ENCODE measurements at regions not wholly inside any gene's neighbourhood (a gene's known extent, or its start where the extent isn't known, plus 50 kb on each side); places are given as distances from the start of the nearest gene placed in this dataset.
"Not testable (repeated sequence)": the region's sequence is repeated elsewhere in the genome, so short reads cannot be mapped to it uniquely, and the experiment has no call there.

GRCh38 chr10:9301554-9301953 is 1247.1 kb downstream of the GATA3 start:
- DNase-seq (ENCODE audit: low read depth in 2 of 3, low spot score in 1 of 3) = no peak

- DNase-seq (ENCODE audit: low read depth in 2 of 3, low spot score in 1 of 3) = peak in 1 of 3 donors; percentile 50
Observed at GRCh38 chr10:9302140-9302746, 1247.8 kb downstream of the GATA3 start.

GRCh38 chr10:9305018-9305655 is 1250.6 kb downstream of the GATA3 start:
- no peak for DNase-seq (ENCODE audit: low read depth in 2 of 3, low spot score in 1 of 3)

GRCh38 chr10:9311702-9312499 is 1257.4 kb downstream of the GATA3 start:
- DNase-seq (ENCODE audit: low read depth in 2 of 3, low spot score in 1 of 3) = no peak

- DNase-seq (ENCODE audit: low read depth in 2 of 3, low spot score in 1 of 3) = no peak
Observed at GRCh38 chr10:9315292-9315691, 1260.8 kb downstream of the GATA3 start.

GRCh38 chr10:9331583-9332008 is 1277.1 kb downstream of the GATA3 start:
- DNase-seq (ENCODE audit: low read depth in 2 of 3, low spot score in 1 of 3) = peak in 1 of 3 donors; percentile 7

- DNase-seq (ENCODE audit: low read depth in 2 of 3, low spot score in 1 of 3) = no peak
Observed at GRCh38 chr10:9334270-9334669, 1279.8 kb downstream of the GATA3 start.

GRCh38 chr10:9339716-9340115 is 1285.2 kb downstream of the GATA3 start:
- no peak for DNase-seq (ENCODE audit: low read depth in 2 of 3, low spot score in 1 of 3)

GRCh38 chr10:9342885-9343570 is 1288.5 kb downstream of the GATA3 start:
- no peak for DNase-seq (ENCODE audit: low read depth in 2 of 3, low spot score in 1 of 3)

GRCh38 chr10:9347933-9348332 is 1293.4 kb downstream of the GATA3 start:
- DNase-seq (ENCODE audit: low read depth in 2 of 3, low spot score in 1 of 3) = not testable (repeated sequence)

GRCh38 chr10:9357471-9357870 is 1303.0 kb downstream of the GATA3 start:
- DNase-seq (ENCODE audit: low read depth in 2 of 3, low spot score in 1 of 3) = no peak

- no peak for DNase-seq (ENCODE audit: low read depth in 2 of 3, low spot score in 1 of 3)
Observed at GRCh38 chr10:9362721-9363120, 1308.2 kb downstream of the GATA3 start.

GRCh38 chr10:9379183-9379582 is 1324.7 kb downstream of the GATA3 start:
- DNase-seq (ENCODE audit: low read depth in 2 of 3, low spot score in 1 of 3) = no peak

GRCh38 chr10:9381733-9382532 is 1327.4 kb downstream of the GATA3 start:
- no peak for DNase-seq (ENCODE audit: low read depth in 2 of 3, low spot score in 1 of 3)

GRCh38 chr10:9382533-9382866 is 1328.0 kb downstream of the GATA3 start:
- no peak for DNase-seq (ENCODE audit: low read depth in 2 of 3, low spot score in 1 of 3)

- DNase-seq (ENCODE audit: low read depth in 2 of 3, low spot score in 1 of 3) = no peak
Observed at GRCh38 chr10:9390516-9390915, 1336.0 kb downstream of the GATA3 start.

- no peak for DNase-seq (ENCODE audit: low read depth in 2 of 3, low spot score in 1 of 3)
Observed at GRCh38 chr10:9399275-9399983, 1344.9 kb downstream of the GATA3 start.

- not testable (repeated sequence) for DNase-seq (ENCODE audit: low read depth in 2 of 3, low spot score in 1 of 3)
Observed at GRCh38 chr10:9402067-9402466, 1347.6 kb downstream of the GATA3 start.

- not testable (repeated sequence) for DNase-seq (ENCODE audit: low read depth in 2 of 3, low spot score in 1 of 3)
Observed at GRCh38 chr10:9402507-9403195, 1348.2 kb downstream of the GATA3 start.

GRCh38 chr10:9407201-9407600 is 1352.7 kb downstream of the GATA3 start:
- not testable (repeated sequence) for DNase-seq (ENCODE audit: low read depth in 2 of 3, low spot score in 1 of 3)

Measured in stimulated activated CD4-positive, alpha-beta T cell treated with anti-CD3 and anti-CD28 coated beads, Interleukin-12 subunit alpha, Interleukin-12 subunit beta, amount 100 ng/mL, for 48 hours (primary cell).